ENCODE measurements at regions not wholly inside any gene's neighbourhood (a gene's known extent, or its start where the extent isn't known, plus 50 kb on each side); places are given as distances from the start of the nearest gene placed in this dataset.

GRCh38 chr14:71514941-71515919 is 417.0 kb upstream of the RGS6 start:
- no peaks in the 10 kb centered on the region for H3K9me3 ChIP-seq (ENCODE audit: control insufficient read depth in 2 of 2, low read length in 2 of 2)
- H3K4me3 ChIP-seq (ENCODE audit: low read length in 2 of 2) = no peak overlapping the region
- no peaks in the 10 kb centered on the region for H3K4me1 ChIP-seq (ENCODE audit: control insufficient read depth in 2 of 2, insufficient read depth in 2 of 2, low read length in 2 of 2)
- no peaks in the 10 kb centered on the region for H3K27me3 ChIP-seq (ENCODE audit: control insufficient read depth in 2 of 2, insufficient read depth in 2 of 2, low read length in 2 of 2)
- peaks cover 4 to 5% of the 10 kb centered on the region in 2 donors for H3K36me3 ChIP-seq (ENCODE audit: control insufficient read depth in 2 of 2, insufficient read depth in 2 of 2, low read length in 2 of 2)
- no peak overlapping the region for H3K9ac ChIP-seq (ENCODE audit: low read depth in 1 of 2, low read length in 2 of 2)
- H3K27ac ChIP-seq (ENCODE audit: low read depth in 2 of 2, low read length in 2 of 2) = no peak overlapping the region

GRCh38 chr14:71521238-71522135 is 410.7 kb upstream of the RGS6 start:
- H3K9me3 ChIP-seq (ENCODE audit: control insufficient read depth in 2 of 2, low read length in 2 of 2) = no peaks in the 10 kb centered on the region
- no peak overlapping the region for H3K27ac ChIP-seq (ENCODE audit: low read depth in 2 of 2, low read length in 2 of 2)
- H3K4me3 ChIP-seq (ENCODE audit: low read length in 2 of 2) = no peak overlapping the region
- no peak overlapping the region for H3K9ac ChIP-seq (ENCODE audit: low read depth in 1 of 2, low read length in 2 of 2)
- no peaks in the 10 kb centered on the region for H3K4me1 ChIP-seq (ENCODE audit: control insufficient read depth in 2 of 2, insufficient read depth in 2 of 2, low read length in 2 of 2)
- H3K36me3 ChIP-seq (ENCODE audit: control insufficient read depth in 2 of 2, insufficient read depth in 2 of 2, low read length in 2 of 2) = no peaks in the 10 kb centered on the region
- no peaks in the 10 kb centered on the region for H3K27me3 ChIP-seq (ENCODE audit: control insufficient read depth in 2 of 2, insufficient read depth in 2 of 2, low read length in 2 of 2)

GRCh38 chr14:71523630-71524319 is 408.5 kb upstream of the RGS6 start:
- H3K4me1 ChIP-seq (ENCODE audit: control insufficient read depth in 2 of 2, insufficient read depth in 2 of 2, low read length in 2 of 2) = no peaks in the 10 kb centered on the region
- no peaks in the 10 kb centered on the region for H3K36me3 ChIP-seq (ENCODE audit: control insufficient read depth in 2 of 2, insufficient read depth in 2 of 2, low read length in 2 of 2)
- H3K27me3 ChIP-seq (ENCODE audit: control insufficient read depth in 2 of 2, insufficient read depth in 2 of 2, low read length in 2 of 2) = no peaks in the 10 kb centered on the region
- no peak overlapping the region for H3K27ac ChIP-seq (ENCODE audit: low read depth in 2 of 2, low read length in 2 of 2)
- H3K4me3 ChIP-seq (ENCODE audit: low read length in 2 of 2) = no peak overlapping the region
- no peak overlapping the region for H3K9ac ChIP-seq (ENCODE audit: low read depth in 1 of 2, low read length in 2 of 2)
- no peaks in the 10 kb centered on the region for H3K9me3 ChIP-seq (ENCODE audit: control insufficient read depth in 2 of 2, low read length in 2 of 2)

- no peak overlapping the region for H3K4me3 ChIP-seq (ENCODE audit: low read length in 2 of 2)
- no peak overlapping the region for H3K27ac ChIP-seq (ENCODE audit: low read depth in 2 of 2, low read length in 2 of 2)
- no peaks in the 10 kb centered on the region for H3K27me3 ChIP-seq (ENCODE audit: control insufficient read depth in 2 of 2, insufficient read depth in 2 of 2, low read length in 2 of 2)
- no peak overlapping the region for H3K9ac ChIP-seq (ENCODE audit: low read depth in 1 of 2, low read length in 2 of 2)
- H3K9me3 ChIP-seq (ENCODE audit: control insufficient read depth in 2 of 2, low read length in 2 of 2) = no peaks in the 10 kb centered on the region
- H3K4me1 ChIP-seq (ENCODE audit: control insufficient read depth in 2 of 2, insufficient read depth in 2 of 2, low read length in 2 of 2) = no peaks in the 10 kb centered on the region
- H3K36me3 ChIP-seq (ENCODE audit: control insufficient read depth in 2 of 2, insufficient read depth in 2 of 2, low read length in 2 of 2) = no peaks in the 10 kb centered on the region
Measured at GRCh38 chr14:71524320-71524982, 407.8 kb upstream of the RGS6 start.

GRCh38 chr14:71525663-71526221 is 406.5 kb upstream of the RGS6 start:
- Histone ChIP-seq H3K4me1 (ENCODE audit: control insufficient read depth in 2 of 2, insufficient read depth in 2 of 2, low read length in 2 of 2) (no peaks in the 10 kb centered on the region), H3K9me3 (ENCODE audit: control insufficient read depth in 2 of 2, low read length in 2 of 2) (no peaks in the 10 kb centered on the region), H3K27ac (ENCODE audit: low read depth in 2 of 2, low read length in 2 of 2) (no peak overlapping the region), H3K27me3 (ENCODE audit: control insufficient read depth in 2 of 2, insufficient read depth in 2 of 2, low read length in 2 of 2) (no peaks in the 10 kb centered on the region), H3K36me3 (ENCODE audit: control insufficient read depth in 2 of 2, insufficient read depth in 2 of 2, low read length in 2 of 2) (peaks cover 0 to 6% of the 10 kb centered on the region in 2 donors), H3K4me3 (ENCODE audit: low read length in 2 of 2) (no peak overlapping the region), H3K9ac (ENCODE audit: low read depth in 1 of 2, low read length in 2 of 2) (no peak overlapping the region)

- H3K36me3 ChIP-seq (ENCODE audit: control insufficient read depth in 2 of 2, insufficient read depth in 2 of 2, low read length in 2 of 2) = peaks cover 0 to 6% of the 10 kb centered on the region in 2 donors
- no peak overlapping the region for H3K27ac ChIP-seq (ENCODE audit: low read depth in 2 of 2, low read length in 2 of 2)
- no peak overlapping the region for H3K4me3 ChIP-seq (ENCODE audit: low read length in 2 of 2)
- H3K9me3 ChIP-seq (ENCODE audit: control insufficient read depth in 2 of 2, low read length in 2 of 2) = no peaks in the 10 kb centered on the region
- no peaks in the 10 kb centered on the region for H3K4me1 ChIP-seq (ENCODE audit: control insufficient read depth in 2 of 2, insufficient read depth in 2 of 2, low read length in 2 of 2)
- no peak overlapping the region for H3K9ac ChIP-seq (ENCODE audit: low read depth in 1 of 2, low read length in 2 of 2)
- H3K27me3 ChIP-seq (ENCODE audit: control insufficient read depth in 2 of 2, insufficient read depth in 2 of 2, low read length in 2 of 2) = no peaks in the 10 kb centered on the region
Measured at GRCh38 chr14:71526388-71526787, 405.8 kb upstream of the RGS6 start.

- H3K9me3 ChIP-seq (ENCODE audit: control insufficient read depth in 2 of 2, low read length in 2 of 2) = no peaks in the 10 kb centered on the region
- no peaks in the 10 kb centered on the region for H3K4me1 ChIP-seq (ENCODE audit: control insufficient read depth in 2 of 2, insufficient read depth in 2 of 2, low read length in 2 of 2)
- H3K27me3 ChIP-seq (ENCODE audit: control insufficient read depth in 2 of 2, insufficient read depth in 2 of 2, low read length in 2 of 2) = no peaks in the 10 kb centered on the region
- no peak overlapping the region for H3K27ac ChIP-seq (ENCODE audit: low read depth in 2 of 2, low read length in 2 of 2)
- H3K36me3 ChIP-seq (ENCODE audit: control insufficient read depth in 2 of 2, insufficient read depth in 2 of 2, low read length in 2 of 2) = peaks cover 0 to 6% of the 10 kb centered on the region in 2 donors
- no peak overlapping the region for H3K4me3 ChIP-seq (ENCODE audit: low read length in 2 of 2)
- H3K9ac ChIP-seq (ENCODE audit: low read depth in 1 of 2, low read length in 2 of 2) = no peak overlapping the region
Measured at GRCh38 chr14:71527838-71528237, 404.4 kb upstream of the RGS6 start.

- Histone ChIP-seq H3K9me3 (ENCODE audit: control insufficient read depth in 2 of 2, low read length in 2 of 2) (no peaks in the 10 kb centered on the region), H3K9ac (ENCODE audit: low read depth in 1 of 2, low read length in 2 of 2) (no peak overlapping the region), H3K4me1 (ENCODE audit: control insufficient read depth in 2 of 2, insufficient read depth in 2 of 2, low read length in 2 of 2) (no peaks in the 10 kb centered on the region), H3K27ac (ENCODE audit: low read depth in 2 of 2, low read length in 2 of 2) (no peak overlapping the region), H3K4me3 (ENCODE audit: low read length in 2 of 2) (no peak overlapping the region), H3K27me3 (ENCODE audit: control insufficient read depth in 2 of 2, insufficient read depth in 2 of 2, low read length in 2 of 2) (no peaks in the 10 kb centered on the region), H3K36me3 (ENCODE audit: control insufficient read depth in 2 of 2, insufficient read depth in 2 of 2, low read length in 2 of 2) (peaks cover 0 to 6% of the 10 kb centered on the region in 2 donors)
Measured at GRCh38 chr14:71529848-71530247, 402.4 kb upstream of the RGS6 start.

- H3K27me3 ChIP-seq (ENCODE audit: control insufficient read depth in 2 of 2, insufficient read depth in 2 of 2, low read length in 2 of 2) = no peaks in the 10 kb centered on the region
- H3K4me3 ChIP-seq (ENCODE audit: low read length in 2 of 2) = no peak overlapping the region
- no peaks in the 10 kb centered on the region for H3K9me3 ChIP-seq (ENCODE audit: control insufficient read depth in 2 of 2, low read length in 2 of 2)
- no peak overlapping the region for H3K27ac ChIP-seq (ENCODE audit: low read depth in 2 of 2, low read length in 2 of 2)
- H3K9ac ChIP-seq (ENCODE audit: low read depth in 1 of 2, low read length in 2 of 2) = no peak overlapping the region
- H3K36me3 ChIP-seq (ENCODE audit: control insufficient read depth in 2 of 2, insufficient read depth in 2 of 2, low read length in 2 of 2) = peaks cover 0 to 6% of the 10 kb centered on the region in 2 donors
- H3K4me1 ChIP-seq (ENCODE audit: control insufficient read depth in 2 of 2, insufficient read depth in 2 of 2, low read length in 2 of 2) = no peaks in the 10 kb centered on the region
Measured at GRCh38 chr14:71532344-71532743, 399.9 kb upstream of the RGS6 start.
